NCI-H146 (cell line): ENCODE measurements at regions not wholly inside any gene's neighbourhood (a gene's known extent, or its start where the extent isn't known, plus 50 kb on each side); places are given as distances from the start of the nearest gene placed in this dataset.
"Not testable (repeated sequence)": the region's sequence is repeated elsewhere in the genome, so short reads cannot be mapped to it uniquely, and the experiment has no call there.

Experiments used
- DNase-seq: peaks from one replicate; lab custom pipeline; 2025; lab: John Stamatoyannopoulos, UW

DNA sequence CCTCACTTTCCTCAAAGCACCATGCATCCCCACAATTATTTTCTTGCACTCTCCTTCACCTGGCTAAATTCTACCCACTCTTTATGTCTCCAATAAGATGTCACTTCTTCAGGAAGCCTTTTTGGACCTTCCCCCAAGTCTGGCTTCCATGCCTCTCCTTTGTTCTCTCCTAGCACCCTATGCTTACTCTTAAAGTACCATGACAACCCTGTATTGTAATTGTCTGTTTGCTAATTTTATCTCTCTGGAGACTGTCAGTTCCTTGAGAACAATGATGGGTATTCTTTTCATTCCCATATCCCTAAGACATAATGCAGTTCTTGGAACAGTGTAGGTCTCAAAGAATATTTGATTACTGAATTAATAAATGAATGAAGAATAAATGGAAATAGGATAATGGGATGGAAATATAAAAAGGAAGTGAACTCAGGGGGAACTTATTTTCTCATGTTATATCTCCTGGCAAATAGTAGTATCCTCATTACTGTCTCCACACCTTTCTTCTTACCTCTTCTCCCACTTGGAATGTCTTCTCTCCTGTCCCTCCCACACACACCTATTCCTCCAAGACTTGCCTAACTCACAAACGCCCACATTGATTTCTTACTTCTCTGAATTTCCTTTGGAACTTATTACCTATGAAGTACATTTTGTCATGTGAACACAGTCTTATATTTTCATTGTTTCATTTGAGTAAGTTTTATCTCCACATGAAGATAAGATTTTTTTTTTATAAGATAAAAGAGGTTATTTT is 499.1 kb downstream of the NFIB start:
- peak; percentile 30 for DNase-seq

DNA sequence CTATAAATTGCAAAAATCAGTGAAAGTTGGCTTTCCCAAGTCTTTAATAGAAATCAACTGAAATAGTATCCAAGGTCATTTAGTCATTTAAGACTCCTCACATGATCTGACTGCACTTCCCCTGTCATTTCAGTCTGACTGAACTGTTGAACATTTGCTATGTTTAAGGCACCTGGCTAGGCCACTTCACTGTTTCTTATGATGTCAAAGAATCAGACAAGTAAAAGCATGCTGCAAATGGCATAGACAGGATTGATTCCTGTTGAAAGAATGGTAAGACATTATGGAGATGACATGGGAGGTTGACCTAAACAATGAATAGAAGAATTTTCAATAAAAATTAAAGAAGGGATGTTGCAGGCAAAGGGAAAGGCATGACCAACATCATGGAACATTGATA is 502.1 kb downstream of the NFIB start:
- no peak for DNase-seq

DNA sequence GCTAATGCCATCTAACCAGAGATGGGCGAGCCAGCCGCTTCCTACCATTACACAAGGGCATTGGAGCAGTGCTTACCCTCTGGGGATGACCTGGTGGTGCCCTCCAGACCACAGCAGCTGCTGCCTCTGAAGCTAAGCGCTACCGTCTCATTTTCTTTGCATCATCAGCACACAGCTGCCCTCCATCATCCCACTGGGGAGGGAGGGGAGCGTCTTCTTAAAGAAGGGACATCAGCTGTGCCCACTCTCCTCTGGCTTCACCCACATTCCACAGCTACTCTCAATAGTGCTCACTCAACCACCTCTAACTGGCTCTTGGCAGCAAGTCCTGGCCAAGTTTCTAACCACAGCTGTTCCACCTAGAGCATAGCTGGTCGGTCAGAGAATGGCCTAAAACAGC is 503.4 kb downstream of the NFIB start:
- DNase-seq = no peak

DNA sequence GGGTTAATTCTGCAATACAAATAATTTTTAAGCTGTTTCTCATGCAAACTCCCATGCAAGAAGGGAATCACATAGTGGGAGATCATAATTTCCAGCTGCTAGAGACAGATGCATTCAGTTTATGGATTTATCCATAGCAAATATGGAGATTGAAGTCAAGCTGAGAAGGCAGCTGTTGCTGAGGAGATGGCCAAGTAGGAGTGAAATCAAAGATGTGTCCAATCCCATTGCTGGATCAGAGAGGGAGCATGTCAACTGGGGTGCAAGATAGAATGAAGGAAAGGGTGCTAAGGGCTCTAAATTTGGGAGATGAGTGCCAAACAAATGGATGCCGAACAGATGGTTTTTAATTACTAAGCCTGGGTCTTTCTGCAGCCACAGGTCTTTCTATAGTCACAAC is 504.5 kb downstream of the NFIB start:
- no peak for DNase-seq

DNA sequence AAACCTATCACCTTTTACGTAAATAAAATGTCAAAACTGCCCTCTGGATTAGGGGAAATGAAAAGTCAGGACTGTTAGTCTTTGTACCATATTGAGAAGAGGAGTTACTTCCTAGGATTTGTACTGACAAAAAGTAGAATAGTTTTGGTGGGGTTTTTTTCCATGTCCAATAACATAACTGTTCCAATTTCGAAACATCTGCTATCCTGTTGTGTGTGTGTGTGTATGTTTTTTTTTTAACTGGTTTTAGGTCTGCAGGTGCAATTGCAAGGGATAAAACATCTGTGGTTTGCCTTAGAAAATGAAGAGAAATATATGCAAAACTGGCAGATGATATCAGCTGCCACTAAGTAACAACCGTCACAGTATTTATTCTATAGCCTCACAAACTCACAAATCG is 506.8 kb downstream of the NFIB start:
- DNase-seq = no peak

DNA sequence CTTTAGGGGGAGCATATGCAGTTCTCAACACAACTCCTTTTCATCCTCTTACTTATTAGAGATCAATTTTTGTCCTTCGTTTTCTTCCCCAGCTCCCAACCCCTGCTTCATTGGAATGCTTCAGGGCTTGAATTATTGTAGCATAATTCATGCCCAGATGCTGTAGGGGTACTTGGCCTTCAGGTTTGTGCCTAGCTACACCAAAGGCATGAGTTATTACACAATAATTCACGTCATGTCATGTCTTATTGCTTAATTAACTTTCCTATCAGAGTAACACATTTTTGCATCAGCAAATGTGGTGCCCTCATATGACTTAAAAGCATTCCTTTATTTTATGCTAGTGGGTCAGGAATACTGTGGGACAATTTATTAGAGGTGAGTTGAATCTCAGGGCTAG is 507.2 kb downstream of the NFIB start:
- DNase-seq = no peak

DNA sequence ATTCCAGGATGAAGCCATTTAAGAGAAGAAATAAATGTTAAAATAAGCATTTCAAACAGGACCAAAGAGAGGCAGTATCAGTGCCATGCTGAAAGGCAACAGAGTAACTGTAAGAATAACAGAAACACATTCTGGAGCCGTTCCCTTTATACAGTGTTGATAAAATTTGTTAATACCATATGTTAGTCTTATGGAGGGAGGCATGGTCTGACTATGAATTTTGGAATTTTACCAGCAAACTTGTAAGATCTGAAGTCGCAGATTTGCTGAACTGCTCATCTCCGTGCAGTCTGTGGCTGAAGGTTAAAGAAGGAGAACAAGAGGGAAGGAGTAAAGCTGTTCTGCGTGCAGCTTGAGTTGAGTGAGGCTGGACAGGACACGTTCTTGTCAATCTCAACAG is 508.4 kb downstream of the NFIB start:
- no peak for DNase-seq

DNA sequence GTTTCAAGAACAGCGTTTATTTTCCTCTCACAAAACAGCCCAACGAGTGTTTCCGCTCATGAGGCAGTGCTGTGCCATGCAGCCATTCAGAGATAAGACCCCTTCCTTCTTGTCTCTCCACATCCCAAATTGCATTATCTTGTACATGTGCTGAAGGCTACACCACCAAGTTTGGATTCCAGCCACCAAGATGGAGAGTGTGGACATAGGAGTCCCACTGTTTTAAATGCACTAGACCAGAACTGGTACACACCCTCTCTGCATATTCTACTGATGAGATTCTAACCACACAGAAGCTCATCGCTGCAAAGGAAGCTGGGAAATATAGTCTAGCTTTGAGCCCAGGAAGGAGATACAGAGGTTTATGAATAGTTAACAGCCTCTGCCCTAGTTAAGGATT is 509.4 kb downstream of the NFIB start:
- DNase-seq = no peak

DNA sequence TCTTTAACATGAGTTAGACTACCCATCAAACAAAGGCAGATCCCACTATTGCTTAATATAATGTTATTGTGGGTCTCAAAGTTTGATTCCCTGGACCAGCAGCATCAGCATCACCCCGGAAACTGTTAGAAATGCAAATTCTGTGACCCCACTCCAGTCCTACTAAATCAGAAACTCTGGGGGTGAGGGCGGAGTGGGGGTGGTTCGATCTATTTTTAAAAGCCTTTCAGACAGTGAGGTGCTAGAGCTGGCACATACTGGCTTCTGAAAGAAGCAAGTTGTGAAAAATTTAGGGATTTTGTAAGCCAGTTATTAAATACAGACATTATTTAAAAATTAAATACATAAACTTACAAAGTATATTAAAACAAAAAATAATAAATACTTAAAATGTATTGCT is 513.2 kb downstream of the NFIB start:
- no peak for DNase-seq

DNA sequence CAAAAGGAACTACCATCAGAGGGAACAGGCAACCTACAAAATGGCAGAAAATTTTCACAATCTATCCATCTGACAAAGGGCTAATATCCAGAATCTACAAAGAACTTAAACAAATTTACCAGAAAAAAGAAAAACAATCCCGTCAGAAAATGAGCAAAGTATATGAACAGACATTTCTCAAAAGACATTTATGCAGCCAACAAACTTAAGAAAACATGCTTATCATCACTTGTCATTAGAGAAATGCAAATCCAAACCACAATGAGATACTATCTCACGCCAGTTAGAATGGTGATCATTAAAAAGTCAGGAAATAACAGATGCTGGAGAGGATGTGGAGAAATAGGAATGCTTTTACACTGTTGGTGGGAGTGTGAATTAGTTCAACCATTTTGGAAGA is 516.2 kb downstream of the NFIB start:
- not testable (repeated sequence) for DNase-seq

DNA sequence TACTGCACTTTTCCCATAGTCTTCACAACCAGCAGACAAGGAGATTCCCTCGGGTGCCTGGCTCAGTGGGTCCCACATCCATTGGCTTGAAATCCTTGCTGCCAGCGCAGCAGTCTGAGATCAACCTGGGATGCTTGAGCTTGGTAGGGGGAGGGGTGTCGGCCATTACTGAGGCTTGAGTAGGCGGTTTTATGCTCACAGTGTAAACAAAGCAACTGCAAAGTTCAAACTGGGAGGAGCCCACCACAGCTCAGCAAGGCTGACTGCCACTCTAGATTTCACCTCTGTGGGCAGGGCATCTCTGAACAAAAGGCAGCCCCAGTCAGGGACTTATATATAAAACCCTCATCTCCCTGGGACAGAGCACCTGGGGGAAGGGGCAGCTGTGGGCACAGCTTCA is 512.3 kb upstream of the MPDZ start:
- DNase-seq = no peak

DNA sequence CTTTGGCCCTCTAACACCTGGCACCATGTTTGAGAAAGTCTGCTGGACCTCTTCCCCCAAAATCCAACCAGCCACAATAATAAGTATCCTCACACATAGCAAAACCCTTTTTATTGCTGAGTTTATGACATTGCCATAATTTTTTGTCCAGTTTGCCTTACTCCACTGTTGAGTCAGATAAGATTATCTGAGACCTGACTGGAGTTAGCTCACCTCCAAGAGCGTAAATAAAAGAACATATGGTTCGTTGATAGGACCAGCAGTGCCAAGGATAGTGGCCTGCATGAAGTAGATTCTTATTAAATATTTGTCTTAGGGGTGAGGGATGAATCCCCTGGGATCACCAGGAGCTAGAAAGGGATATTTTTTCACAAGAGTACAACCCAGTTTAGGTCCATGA is 510.6 kb upstream of the MPDZ start:
- DNase-seq = no peak

DNA sequence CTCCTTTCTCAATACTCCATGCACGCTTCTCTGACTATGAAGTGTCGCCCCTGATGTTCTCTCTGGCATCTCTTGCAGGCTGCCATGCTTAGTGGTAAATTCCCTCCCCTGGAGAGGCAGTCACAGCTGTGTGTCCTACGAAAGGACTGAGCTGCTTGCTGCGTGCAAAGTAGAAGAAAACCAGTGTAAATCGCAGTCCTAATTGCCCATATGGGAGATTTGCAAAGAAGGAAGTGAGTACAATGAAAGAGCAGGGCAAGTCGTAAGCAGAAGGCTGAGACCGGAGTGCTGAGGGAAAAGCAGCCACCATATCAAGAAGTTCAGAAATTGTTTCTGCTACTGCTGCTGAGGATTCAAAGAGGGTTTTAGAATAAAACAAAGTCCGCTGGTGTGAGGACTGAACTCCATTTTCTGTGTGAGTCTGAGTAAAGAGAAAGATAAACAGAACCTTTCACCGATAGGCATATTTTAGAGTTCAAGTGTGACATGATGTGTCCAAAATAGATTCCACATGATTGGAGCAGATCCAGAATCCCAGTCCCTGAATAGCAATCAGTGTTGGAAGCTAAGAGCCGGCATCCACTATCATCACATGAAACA is 507.8 kb upstream of the MPDZ start:
- DNase-seq = peak; percentile 13

DNA sequence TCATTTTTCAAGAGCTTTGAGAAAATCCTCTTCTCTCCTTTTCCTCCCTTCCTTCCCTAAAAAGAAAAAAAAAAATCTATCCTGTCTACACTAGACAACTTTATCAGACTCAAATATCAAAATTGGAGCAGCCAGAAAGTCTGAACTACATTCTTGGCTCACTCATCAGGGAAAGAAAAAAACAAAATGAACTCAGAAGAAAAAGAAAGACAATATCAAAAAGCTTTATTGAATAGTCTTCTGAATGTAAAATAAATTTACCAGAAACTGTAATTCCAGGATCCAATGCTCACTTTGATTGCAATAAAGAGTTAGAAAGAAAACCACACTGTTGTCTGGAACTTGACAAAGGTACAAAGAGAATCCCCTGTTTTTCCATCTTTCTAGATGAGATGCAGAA is 507.2 kb upstream of the MPDZ start:
- no peak for DNase-seq

DNA sequence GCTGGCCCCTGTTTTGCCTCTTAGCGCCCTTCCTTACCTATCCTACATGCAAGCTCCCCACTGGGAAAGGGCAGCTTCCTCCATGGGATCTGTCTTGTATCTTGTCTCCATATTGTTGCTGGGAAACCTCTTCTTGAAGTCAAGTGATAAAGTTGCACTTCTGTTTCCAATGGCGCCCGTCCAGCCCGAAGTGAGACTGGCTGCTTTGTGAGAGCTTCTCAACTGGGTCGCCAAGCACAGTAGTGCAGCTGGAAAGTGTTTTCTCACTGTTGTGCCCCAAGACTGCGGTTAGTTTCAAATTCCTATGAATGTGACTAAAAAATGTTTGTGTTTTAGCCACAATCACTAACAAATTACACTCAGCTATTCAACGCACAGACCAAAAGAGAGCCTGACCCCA is 506.6 kb upstream of the MPDZ start:
- DNase-seq = no peak

DNA sequence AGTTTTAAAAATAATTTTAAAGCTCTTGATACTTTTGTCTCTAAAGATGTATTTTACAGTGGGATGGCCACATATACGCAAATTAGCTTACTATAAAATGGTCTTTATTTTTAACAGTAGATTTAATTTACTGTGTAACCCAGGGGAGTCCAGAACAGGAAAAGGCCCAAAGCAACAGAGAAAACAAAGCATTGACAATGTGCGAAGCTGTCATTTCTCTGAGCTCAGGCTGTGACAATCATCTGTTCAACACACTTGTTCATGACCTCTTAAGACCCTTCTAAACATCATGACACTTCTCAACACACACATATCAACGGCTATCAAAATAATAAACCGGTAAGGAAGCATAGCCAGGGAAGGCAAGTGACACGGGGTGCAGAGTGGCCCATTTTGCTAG is 499.6 kb upstream of the MPDZ start:
- no peak for DNase-seq

DNA sequence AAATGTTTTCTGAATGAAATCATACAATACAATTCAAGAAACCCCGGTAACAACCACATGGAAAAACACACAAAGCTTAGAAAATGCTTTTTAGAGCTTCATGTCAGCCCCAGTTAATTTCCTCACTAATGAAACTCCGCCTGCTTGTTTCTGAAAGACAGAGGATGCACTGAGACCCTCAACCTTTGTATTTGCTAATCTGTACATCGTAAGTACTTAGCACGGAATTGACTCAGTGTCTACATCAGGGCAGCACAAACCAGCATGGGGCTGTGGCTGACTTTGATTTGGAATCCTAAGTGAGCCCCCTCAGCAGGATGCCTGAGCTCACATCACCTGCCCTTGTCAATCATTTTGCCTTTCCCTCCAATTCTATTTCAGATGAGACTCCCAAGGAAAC is 499.1 kb upstream of the MPDZ start:
- DNase-seq = peak; percentile 67

DNA sequence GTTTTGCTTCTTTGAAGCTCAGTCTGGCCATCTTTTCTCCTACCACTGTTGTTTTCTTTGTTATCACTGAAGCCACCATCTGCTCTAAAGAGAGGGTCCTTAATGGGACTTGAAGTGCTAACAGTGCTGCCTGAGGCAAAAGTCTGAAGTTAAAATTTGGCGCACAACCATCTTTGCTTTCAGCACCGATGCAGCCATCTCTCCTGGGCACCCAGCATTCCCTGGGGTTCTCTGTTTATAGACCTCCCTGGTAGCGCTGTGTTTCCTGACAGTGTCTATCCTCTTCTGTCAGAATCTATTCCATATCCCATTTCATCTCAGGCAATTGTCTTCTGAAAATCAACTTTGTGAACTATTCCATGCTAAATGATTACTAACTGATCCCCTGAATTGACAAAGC is 491.5 kb upstream of the MPDZ start:
- DNase-seq = no peak

DNA sequence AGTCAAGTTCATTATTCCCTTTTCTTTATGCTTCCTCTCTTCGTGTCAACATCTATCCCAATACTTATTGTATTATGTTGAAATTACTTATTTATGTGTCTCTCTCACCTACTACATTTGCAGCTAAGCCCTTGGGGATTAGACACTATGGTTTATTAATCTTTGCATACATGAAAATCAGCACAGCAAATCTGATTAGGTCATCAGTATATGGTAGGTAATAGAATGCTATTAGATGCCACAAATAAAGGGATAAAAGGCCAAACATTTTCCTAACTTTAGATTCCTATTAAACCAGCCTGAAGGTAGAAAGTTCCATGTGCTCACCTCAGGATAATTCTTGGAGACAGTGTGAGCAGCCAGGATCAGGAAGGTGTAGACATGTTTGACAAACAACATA is 490.1 kb upstream of the MPDZ start:
- no peak for DNase-seq

DNA sequence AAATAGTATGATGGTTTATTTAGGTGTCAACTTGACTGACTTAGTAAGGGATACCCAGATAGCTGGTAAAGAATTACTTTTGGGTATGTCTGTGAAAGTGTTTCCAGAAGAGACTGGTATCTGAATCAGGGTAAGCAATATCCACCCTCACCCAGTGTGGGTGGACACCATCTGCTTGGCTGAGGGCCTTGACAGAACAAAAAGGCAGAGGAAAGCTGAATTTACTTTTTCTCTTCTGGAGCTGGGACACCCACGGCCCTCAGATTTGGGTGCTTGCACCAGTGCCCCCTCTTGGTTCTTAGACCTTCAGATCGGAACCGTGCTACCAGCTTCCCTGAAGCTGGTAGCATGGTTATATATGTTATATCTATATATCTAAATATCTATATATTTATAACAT is 489.5 kb upstream of the MPDZ start:
- no peak for DNase-seq

DNA sequence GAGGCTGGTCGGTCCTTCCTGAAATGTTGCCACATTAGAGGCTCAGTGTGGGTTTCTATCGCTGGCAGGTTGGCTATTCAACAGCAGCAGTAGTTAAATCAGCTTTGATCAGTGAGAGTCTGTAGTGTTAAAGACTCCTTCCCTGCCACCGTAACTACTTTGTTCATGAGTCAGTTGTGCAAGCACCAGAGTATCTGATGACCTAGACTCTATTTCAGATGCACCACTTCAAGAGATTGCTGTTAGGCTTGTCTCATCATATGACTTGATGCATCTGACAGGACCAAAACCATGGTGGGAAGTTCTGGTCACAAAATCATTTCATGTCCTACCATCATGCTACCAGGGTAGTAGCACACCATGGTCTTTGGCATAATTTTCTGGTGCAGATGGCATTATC is 482.7 kb upstream of the MPDZ start:
- DNase-seq = no peak

DNA sequence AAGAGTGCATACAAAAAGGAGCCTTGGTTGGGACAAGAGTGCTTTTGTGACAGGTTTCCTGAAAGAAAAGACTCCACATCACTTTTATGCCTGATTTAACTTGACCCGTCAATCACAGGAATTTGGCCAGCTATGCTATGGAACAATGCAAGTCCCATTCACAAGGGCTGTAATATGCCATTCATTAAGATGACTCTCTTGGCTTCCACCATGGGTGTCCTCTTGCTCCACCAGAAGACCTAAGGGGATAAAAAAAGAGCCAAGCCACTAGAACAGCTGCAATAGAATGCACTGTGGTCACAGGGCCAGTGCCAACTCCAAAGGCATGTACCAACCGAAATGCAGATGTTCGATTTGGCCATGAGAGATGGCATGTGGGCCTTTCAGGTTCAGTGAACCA is 480.1 kb upstream of the MPDZ start:
- DNase-seq = no peak

DNA sequence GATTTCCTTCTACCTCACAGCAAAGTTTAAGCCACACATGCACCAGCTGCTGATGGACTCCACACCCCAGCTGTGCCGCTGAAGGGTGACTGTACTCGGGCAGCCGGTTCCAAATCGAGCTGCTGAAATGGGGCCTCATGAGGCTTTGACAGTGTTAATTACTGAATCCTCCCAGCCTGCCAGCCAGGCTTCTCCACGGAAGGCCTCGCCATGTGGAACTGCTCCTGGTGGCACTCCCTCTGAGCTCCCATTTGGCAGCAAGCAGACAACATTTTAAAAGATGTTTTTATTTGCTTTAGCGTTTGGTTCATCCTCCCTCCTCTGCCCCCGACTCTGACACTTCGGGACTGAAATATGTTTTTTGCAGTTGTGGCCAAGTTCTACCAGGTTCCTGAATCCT is 479.4 kb upstream of the MPDZ start:
- DNase-seq = no peak

DNA sequence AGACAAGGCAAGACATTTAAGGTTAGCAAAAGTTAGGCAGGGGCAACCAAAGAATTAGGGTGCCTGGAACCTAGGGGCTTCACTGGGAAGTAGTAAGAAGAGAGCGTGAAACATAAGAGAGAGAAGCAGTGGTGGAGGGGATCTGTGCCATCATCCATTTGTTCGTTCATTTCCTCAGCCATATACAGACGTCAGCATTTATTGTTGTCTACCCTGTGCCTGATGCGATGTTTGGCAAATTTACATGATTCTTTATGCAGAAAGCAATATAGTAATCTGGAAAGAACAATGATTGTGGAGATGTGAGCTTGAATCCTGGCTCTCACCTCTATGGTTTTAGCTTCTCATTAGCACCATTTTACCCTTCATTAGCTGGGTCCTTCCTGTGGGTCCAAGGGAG is 477.5 kb upstream of the MPDZ start:
- DNase-seq = no peak
